Left ventricle myocardium inferior (tissue), 1 donor: ENCODE measurements at regions not wholly inside any gene's neighbourhood (a gene's known extent, or its start where the extent isn't known, plus 50 kb on each side); places are given as distances from the start of the nearest gene placed in this dataset.

Experiments used
- DNase-seq: peaks from one replicate; pipeline ENCODE4 v3.0.0-alpha.2; 2020
- H3K27ac ChIP-seq: fragments of 200-600 bp; replicated peaks from 2 replicates; pipeline ENCODE4 v1.8.0; 2021
- H3K27me3 ChIP-seq: fragments of 200-600 bp; 2 replicates; pipeline ENCODE4 v1.8.0; 2021; ENCODE audit warnings: low read depth
- H3K36me3 ChIP-seq: fragments of 200-600 bp; 2 replicates; pipeline ENCODE4 v1.8.0; 2021
- H3K4me1 ChIP-seq: fragments of 200-600 bp; 2 replicates; pipeline ENCODE4 v1.8.0; 2021
- H3K4me3 ChIP-seq: fragments of 200-600 bp; 2 replicates; pipeline ENCODE4 v1.8.0; 2021; ENCODE audit warnings: mild to moderate bottlenecking, moderate library complexity
- H3K9me3 ChIP-seq: fragments of 200-600 bp; replicated peaks from 2 replicates; pipeline ENCODE4 v1.8.0; 2021
- CTCF ChIP-seq: fragments of 200-600 bp; IDR thresholded peaks from 2 replicates; pipeline ENCODE4 v1.8.0; 2021; ENCODE audit warnings: antibody characterized with exemption, mild to moderate bottlenecking, borderline replicate concordance
- intact Hi-C: fragments of 100-400 bp; cut with micrococcal nuclease; formaldehyde crosslinking; loops from one replicate; pipeline ENCODE4 v1.11.0; 2022
- donor health status: DM: no; HTN: yes; CAD: no; lungs with severe emphysema.

- DNase-seq = no peak
- Histone ChIP-seq H3K9me3 (peaks cover 9% of the 10 kb centered on the region), H3K36me3 (no peaks in the 10 kb centered on the region), H3K27me3 (peaks cover 57% of the 10 kb centered on the region), H3K4me3 (no peak overlapping the region), H3K27ac (no peak overlapping the region), H3K4me1 (no peaks in the 10 kb centered on the region)
- no peak for TF ChIP-seq CTCF
- intact Hi-C loops = no loop called here
These were observed 657.8 kb downstream of the TBC1D22A start for GRCh38 chr22:47420211-47420610.

DNA sequence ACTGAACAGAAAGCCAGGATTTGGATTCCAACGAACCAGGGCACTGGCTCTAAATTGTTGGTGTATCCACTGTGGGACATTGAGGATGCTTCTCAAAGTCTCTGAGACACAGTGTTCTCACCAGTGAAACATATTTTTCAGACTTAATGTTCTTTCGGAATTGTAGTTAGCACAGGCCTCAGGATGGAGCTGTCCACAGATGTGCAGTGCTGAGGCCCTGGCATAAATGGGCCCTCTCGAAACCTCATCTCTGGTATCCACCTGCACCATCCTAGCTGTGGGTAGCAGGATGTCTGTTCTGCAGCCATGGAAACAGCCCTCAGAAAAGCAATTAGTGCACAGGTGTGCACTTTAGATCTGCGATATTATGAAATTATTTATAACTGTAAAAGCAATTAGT lies 656.8 kb downstream of the TBC1D22A start:
- TF ChIP-seq CTCF = no peak

GRCh38 chr22:47417699-47418098 lies 655.2 kb downstream of the TBC1D22A start:
- no peaks in the 10 kb centered on the region for H3K36me3 ChIP-seq
- DNase-seq = no peak

More for the DNA sequence above, 656.8 kb downstream of the TBC1D22A start:
- DNase-seq = no peak
- Histone ChIP-seq H3K4me1 (no peaks in the 10 kb centered on the region), H3K4me3 (no peak overlapping the region), H3K9me3 (peaks cover 9% of the 10 kb centered on the region), H3K27ac (no peak overlapping the region), H3K36me3 (no peaks in the 10 kb centered on the region), H3K27me3 (peaks cover 49% of the 10 kb centered on the region)
- intact Hi-C loops = no loop called here

DNA sequence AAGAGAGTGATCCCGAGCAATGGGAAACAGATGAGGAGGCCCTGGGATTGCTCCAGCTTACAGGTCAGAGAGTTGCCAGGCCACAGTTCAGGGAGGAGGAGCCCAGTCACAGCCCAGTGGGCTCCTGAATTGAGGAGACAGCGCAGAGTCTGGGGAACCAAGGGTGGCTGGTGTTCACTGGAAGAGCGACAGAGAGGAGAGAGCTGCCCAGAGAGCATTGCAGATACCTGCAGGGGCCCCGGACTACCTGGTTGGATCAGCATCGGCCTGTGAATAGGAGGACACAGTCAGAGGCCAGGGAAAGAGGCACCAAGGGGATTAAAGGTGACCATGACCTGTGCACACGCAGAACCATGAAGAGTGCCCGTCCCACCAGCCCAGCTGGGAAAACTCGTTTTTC lies 648.6 kb downstream of the TBC1D22A start:
- Histone ChIP-seq H3K36me3 (no peaks in the 10 kb centered on the region), H3K9me3 (no peaks in the 10 kb centered on the region), H3K4me1 (no peaks in the 10 kb centered on the region), H3K27me3 (peaks cover 62% of the 10 kb centered on the region), H3K4me3 (no peak overlapping the region), H3K27ac (no peak overlapping the region)
- intact Hi-C loops = no loop called here
- no peak for TF ChIP-seq CTCF
- no peak for DNase-seq

More at GRCh38 chr22:47417699-47418098, 655.2 kb downstream of the TBC1D22A start:
- H3K27me3 ChIP-seq = peaks cover 34% of the 10 kb centered on the region
- H3K4me3 ChIP-seq = no peak overlapping the region
- no peak for TF ChIP-seq CTCF
- H3K9me3 ChIP-seq = peaks cover 9% of the 10 kb centered on the region
- intact Hi-C loops = no loop called here
- no peak overlapping the region for H3K27ac ChIP-seq
- no peaks in the 10 kb centered on the region for H3K4me1 ChIP-seq

DNA sequence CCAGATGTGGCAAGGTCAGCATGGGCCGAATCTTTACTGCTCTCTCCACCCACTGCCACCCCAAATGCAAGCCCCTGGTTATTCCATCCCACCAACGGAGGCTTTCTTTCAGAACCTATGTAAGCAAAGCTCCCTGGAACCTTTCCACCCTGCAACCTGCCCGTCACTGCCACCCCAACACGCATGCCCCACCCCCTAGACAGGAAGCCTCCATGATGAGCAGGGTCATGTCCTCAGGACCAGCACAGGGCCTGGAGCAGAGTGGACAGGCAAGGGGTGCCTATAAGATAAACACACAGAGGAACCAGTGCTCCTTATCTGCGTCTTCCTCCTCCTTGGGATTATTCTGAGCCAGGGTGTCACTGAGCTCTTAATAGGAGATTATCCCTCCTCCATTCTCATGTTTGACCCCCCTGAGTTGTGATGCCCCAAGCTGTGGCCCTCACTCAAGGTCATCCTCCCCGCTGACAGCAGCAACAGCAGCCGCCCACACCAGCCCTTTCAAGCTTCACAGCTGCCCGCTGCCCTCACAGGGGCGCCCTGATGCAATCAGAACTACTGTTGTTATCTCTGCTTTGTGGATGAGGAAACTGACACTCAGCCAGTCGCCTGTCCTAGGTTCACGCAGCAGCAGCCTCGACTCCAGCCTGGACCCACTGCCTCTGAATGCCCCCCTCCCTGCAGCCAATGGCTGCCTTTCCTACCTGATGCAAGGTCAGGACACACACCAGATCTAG lies 647.3 kb downstream of the TBC1D22A start:
- Histone ChIP-seq H3K4me1 (no peaks in the 10 kb centered on the region), H3K4me3 (no peak overlapping the region), H3K9me3 (no peaks in the 10 kb centered on the region), H3K27ac (no peak overlapping the region), H3K36me3 (no peaks in the 10 kb centered on the region), H3K27me3 (peaks cover 69% of the 10 kb centered on the region)
- intact Hi-C loops = no loop called here
- TF ChIP-seq CTCF = no peak
- DNase-seq = no peak
